Peyer's patch (tissue), 4 donors: ENCODE measurements at regions not wholly inside any gene's neighbourhood (a gene's known extent, or its start where the extent isn't known, plus 50 kb on each side); places are given as distances from the start of the nearest gene placed in this dataset.

ENCODE experiments used
- POLR2A ChIP-seq, 2 donors: fragments of 450-650 bp; IDR thresholded peaks; one replicate each; pipeline ENCODE4 v1.5.1; 2017; ENCODE audit warnings: antibody characterized with exemption in 2 of 2, mild to moderate bottlenecking in 2 of 2, moderate library complexity in 2 of 2
- TF ChIP-seq, protein P1 (sequence below), 6 experiments: fragments of 450-650 bp in 4 of 6; fragments of 200-600 bp in 2 of 6; sonication (generic) in 1 of 6; IDR thresholded peaks; one replicate each; pipeline ENCODE4 v1.5.1; 2017 to 2019; ENCODE audit warnings: antibody characterized with exemption in 6 of 6, mild to moderate bottlenecking in 3 of 6, moderate library complexity in 1 of 6

DNA sequence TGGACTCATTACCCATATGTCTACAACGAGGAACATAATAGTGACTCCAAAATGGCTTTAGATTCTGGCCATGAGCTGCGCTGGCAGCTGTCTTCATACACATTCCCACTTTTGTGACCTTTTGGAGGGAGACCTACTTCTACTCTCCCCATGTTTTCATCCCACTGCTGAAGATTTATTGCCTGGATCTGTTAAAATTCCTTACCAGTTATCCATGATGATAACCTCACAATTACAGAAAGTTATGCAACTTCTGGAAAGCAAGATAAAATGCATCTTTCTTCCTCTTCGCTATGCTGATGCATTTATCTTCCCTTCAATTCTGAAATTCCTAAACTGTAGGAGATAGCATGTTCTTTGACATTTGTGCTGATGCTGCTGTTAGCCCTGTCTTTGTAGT, 855.3 kb downstream of the SLC4A3 start:
- TF ChIP-seq, protein P1, sequence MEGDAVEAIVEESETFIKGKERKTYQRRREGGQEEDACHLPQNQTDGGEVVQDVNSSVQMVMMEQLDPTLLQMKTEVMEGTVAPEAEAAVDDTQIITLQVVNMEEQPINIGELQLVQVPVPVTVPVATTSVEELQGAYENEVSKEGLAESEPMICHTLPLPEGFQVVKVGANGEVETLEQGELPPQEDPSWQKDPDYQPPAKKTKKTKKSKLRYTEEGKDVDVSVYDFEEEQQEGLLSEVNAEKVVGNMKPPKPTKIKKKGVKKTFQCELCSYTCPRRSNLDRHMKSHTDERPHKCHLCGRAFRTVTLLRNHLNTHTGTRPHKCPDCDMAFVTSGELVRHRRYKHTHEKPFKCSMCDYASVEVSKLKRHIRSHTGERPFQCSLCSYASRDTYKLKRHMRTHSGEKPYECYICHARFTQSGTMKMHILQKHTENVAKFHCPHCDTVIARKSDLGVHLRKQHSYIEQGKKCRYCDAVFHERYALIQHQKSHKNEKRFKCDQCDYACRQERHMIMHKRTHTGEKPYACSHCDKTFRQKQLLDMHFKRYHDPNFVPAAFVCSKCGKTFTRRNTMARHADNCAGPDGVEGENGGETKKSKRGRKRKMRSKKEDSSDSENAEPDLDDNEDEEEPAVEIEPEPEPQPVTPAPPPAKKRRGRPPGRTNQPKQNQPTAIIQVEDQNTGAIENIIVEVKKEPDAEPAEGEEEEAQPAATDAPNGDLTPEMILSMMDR (IDR thresholded peaks at IDR 0.05) = no peak
- no peak for TF ChIP-seq POLR2A (IDR thresholded peaks at IDR 0.05)
